Stimulated activated CD4-positive, alpha-beta T cell treated with anti-CD3 and anti-CD28 coated beads, Interleukin-12 subunit alpha, Interleukin-12 subunit beta, amount 100 ng/mL, for 24 hours (primary cell): ENCODE measurements at regions not wholly inside any gene's neighbourhood (a gene's known extent, or its start where the extent isn't known, plus 50 kb on each side); places are given as distances from the start of the nearest gene placed in this dataset.

ENCODE experiments used
- DNase-seq, 2 experiments: peaks; one replicate each; pipeline ENCODE4 v3.0.0-alpha.2; 2020; ENCODE audit warnings: low read depth in 2 of 2

DNA sequence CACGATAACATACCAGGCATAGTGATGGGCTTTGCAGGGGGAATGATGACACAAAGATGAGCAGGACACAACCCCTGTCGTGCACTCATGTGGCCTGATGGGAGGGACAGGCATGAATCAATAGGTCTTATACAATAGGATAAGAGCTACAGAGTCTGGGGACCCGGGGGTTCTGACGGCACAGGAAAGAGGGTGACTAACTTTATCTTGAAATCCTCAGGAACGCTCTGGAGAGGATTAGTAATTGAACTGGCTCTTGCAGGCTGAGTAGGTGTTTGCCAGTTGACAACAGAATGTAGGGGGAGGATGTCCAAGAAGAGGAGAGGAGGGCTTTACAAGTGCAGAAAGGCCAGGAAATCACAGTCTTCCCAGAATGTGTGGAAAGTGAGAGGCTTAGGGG is 219.9 kb upstream of the ECI2 start:
- DNase-seq = no peak

DNA sequence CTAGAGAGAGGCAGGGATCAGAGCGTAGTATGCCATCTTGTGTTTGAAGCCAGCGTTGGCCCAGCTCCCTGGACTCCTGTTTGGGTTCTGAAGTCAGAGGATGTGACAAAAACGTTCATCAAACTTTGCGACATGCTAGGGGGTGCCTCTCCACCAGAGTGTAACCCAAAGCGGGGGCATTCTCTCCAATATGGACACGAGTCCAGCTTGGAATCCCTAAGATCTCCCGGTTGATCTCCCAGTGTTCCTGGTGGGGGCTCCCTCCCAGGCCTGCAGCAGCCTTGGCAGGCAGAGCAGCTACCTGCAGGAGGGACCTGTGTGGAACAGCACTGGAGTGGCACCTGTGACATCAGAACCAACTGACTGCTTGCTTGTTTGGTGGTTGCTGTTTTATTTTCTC is 218.8 kb upstream of the ECI2 start:
- no peak for DNase-seq

DNA sequence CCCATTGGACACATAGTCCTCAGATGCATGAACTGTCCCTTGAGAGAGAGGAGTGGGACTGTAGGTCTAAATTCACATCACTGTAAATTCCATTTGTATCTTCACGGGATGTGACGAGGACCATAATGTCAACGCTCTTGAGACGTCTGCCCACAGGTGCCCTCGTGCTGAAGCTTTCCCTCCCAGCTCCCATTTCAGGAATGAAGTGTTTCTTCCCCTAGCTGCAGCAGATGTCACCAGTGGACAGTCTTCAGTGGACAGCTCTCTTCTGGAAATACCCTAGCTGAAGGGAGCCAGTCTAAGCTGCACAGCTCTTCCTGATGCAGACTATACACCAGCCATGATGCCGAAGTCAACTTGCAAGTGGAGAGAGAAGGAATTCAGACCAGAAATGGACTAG is 217.4 kb upstream of the ECI2 start:
- DNase-seq = no peak

DNA sequence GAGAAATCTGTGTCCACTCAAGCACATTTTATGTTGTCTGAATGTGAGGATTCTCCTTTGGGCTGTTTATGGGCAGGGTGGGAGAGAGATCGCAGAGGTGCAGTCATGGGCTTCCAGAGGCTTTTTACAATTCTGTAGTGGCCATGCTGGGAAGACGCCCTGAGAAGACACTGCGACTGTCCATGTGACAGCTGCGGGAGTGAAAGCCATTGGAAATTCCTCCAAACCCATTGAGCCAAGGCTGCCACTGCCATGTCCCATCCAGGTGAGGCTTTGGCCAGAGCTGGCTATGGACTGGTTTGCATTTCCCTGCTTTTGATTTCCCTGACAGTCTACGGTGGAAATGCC is 216.9 kb upstream of the ECI2 start:
- DNase-seq = no peak

GRCh38 chr6:4351520-4352321 is 216.3 kb upstream of the ECI2 start:
- no peak for DNase-seq

- DNase-seq = no peak
Measured at GRCh38 chr6:4350567-4351519, 215.5 kb upstream of the ECI2 start.

GRCh38 chr6:4349931-4350330 is 214.6 kb upstream of the ECI2 start:
- no peak for DNase-seq

- no peak for DNase-seq
Measured at GRCh38 chr6:4349323-4349722, 213.9 kb upstream of the ECI2 start.

DNA sequence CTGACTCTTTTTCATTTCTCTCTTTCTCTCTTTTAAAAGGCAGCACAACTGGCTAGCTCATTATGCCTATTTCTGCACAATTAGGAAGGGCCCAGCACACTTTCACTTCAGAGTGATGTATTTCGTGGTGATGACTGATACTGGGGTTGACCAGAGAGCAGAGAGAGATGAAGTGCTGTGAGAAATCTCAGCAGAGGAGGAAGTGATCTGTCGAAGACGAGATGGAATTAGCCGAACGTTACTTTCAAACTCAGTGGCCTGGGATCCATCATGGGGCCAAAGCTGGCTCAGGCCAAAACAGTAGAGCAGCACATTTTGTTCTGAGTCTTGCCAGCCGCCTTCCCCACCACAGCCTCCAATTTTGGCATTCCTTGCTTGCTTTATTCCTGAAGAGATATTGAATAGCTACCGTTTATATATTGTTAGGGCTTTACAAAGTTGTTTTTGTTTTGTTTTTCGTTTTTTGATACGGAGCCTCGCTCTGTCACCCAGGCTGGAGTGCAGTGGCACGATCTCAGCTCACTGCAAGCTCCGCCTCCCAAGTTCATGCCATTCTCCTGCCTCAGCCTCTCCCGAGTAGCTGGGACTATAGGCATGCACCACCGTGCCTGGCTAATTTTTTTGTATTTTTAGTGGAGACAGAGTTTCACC is 213.2 kb upstream of the ECI2 start:
- no peak for DNase-seq

GRCh38 chr6:4347877-4348276 is 212.5 kb upstream of the ECI2 start:
- no peak for DNase-seq

- DNase-seq = no peak
Measured at GRCh38 chr6:4346659-4347333, 211.4 kb upstream of the ECI2 start.

GRCh38 chr6:4345543-4345942 is 210.2 kb upstream of the ECI2 start:
- DNase-seq = no peak

DNA sequence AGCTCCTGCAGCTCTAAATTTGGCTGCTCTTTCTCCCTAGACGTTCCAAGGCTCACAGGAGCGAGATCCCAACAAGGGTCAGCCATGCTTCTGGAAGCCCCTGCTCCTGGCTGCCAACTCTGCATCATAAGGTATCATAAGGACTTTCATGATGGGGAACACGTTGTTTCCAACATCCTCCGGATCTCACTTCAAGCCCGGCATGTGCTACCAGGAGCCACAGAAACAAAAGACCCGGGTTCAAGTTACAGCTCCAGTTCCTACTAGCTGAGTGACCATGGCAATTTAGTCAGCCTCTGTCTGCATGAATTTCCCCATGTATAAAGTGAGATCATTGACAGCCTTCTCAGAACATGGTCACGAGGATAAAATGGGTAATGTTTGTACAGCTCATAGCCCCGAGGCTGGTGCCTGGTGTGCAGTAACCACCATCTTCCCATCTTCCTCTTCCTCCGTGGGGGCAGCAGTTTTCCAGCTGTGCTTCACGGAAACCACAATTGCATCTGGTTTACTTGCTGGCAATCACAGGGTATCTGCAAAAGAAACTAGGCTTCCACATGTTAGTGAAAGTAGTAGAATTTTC is 209.0 kb upstream of the ECI2 start:
- DNase-seq = no peak

- no peak for DNase-seq
Measured at GRCh38 chr6:4342407-4343137, 207.2 kb upstream of the ECI2 start.

GRCh38 chr6:4341078-4341797 is 205.9 kb upstream of the ECI2 start:
- no peak for DNase-seq

DNA sequence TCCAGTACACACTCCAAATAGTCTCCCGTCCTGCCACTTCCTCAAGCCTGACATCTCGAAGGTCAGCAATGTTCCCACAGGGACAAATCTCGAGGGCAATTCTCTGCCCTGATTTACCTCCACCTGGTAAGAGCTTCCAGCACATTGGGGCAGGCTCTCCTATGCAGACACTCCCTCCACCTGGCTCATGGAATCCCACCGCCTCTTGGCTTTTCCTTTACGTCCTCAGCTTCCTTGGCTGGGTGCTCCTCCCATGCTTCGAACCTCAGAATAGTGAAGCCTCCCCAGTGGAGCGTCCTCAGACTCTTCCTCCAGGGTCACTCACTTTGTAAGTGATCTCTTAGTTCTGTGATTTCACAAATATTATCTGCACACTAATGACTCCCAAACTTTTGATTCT is 205.2 kb upstream of the ECI2 start:
- no peak for DNase-seq

GRCh38 chr6:4338884-4339283 is 203.5 kb upstream of the ECI2 start:
- no peak for DNase-seq

GRCh38 chr6:4336778-4337442 is 201.5 kb upstream of the ECI2 start:
- no peak for DNase-seq

DNA sequence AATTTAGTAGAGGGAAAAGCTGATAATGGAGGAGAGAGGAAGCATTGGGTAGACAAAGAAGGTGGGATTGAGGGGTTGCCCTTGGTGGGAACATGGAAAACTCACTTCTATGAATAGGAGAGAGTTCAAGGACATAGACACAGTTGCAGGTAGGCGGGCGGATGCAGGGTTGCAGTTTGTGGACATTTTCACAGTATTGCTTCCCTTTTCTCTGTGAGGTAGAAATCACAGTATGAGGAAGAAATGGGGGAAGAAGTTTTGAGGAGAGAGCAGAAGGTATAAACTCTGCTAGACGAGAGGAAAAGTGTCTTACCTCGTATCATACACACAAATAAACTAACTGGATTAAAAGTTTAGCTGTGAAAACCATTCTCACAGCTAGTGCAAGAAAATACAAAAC is 200.7 kb upstream of the ECI2 start:
- no peak for DNase-seq
